ENCODE measurements at regions not wholly inside any gene's neighbourhood (a gene's known extent, or its start where the extent isn't known, plus 50 kb on each side); places are given as distances from the start of the nearest gene placed in this dataset.

- no peak for DNase-seq
- Histone ChIP-seq H3K9me3 (peaks cover 0 to 4% (median 2%) of the 10 kb centered on the region in 4 donors), H3K27me3 (peaks cover 13 to 97% (median 54%) of the 10 kb centered on the region in 3 donors), H3K4me1 (peaks cover 0 to 14% (median 10%) of the 10 kb centered on the region in 4 donors), H3K36me3 (no peaks in the 10 kb centered on the region), H3K27ac (no peak overlapping the region), H3K4me3 (peak overlapping the region in 2 of 4 donors; percentile 9 to 31)
- TF ChIP-seq CTCF (IDR thresholded peaks at IDR 0.05) (no peak), POLR2A (IDR thresholded peaks at IDR 0.05) (no peak), EP300 (IDR thresholded peaks at IDR 0.05) (no peak), POLR2AphosphoS5 (IDR thresholded peaks at IDR 0.05) (no peak)
- 13 to 26% (median 14%) methylated on average over 10 to 59 of the region's 59 CpGs for WGBS, 5 donors
- intact Hi-C loops (cut with DNase I; ENCODE audit: low total_unique reads) = no loop called here
Measured at GRCh38 chr4:3871881-3872833, 106.0 kb downstream of the ADRA2C start.

GRCh38 chr4:3872834-3873313 is 106.7 kb downstream of the ADRA2C start:
- H3K36me3 ChIP-seq = no peaks in the 10 kb centered on the region
- no peak for TF ChIP-seq CTCF (IDR thresholded peaks at IDR 0.05)
- TF ChIP-seq POLR2AphosphoS5 (IDR thresholded peaks at IDR 0.05) = no peak
- TF ChIP-seq EP300 (IDR thresholded peaks at IDR 0.05) = no peak
- no peak for TF ChIP-seq POLR2A (IDR thresholded peaks at IDR 0.05)
- DNase-seq = no peak
- peaks cover 0 to 11% (median 8%) of the 10 kb centered on the region in 4 donors for H3K9me3 ChIP-seq
- no peak overlapping the region for H3K27ac ChIP-seq
- H3K4me1 ChIP-seq = peaks cover 0 to 14% (median 10%) of the 10 kb centered on the region in 4 donors
- intact Hi-C loops (cut with DNase I; ENCODE audit: low total_unique reads) = no loop called here
- WGBS, 5 donors = 62 to 71% (median 69%) methylated on average over 17 of the region's 17 CpGs
- no peak overlapping the region for H3K4me3 ChIP-seq
- peaks cover 17 to 96% (median 58%) of the 10 kb centered on the region in 3 donors for H3K27me3 ChIP-seq

GRCh38 chr4:3873408-3874027 is 107.3 kb downstream of the ADRA2C start:
- intact Hi-C loops (cut with DNase I; ENCODE audit: low total_unique reads) = no loop called here
- Histone ChIP-seq H3K9me3 (peaks cover 0 to 17% (median 12%) of the 10 kb centered on the region in 4 donors), H3K27me3 (peaks cover 17 to 99% (median 63%) of the 10 kb centered on the region in 3 donors), H3K4me3 (no peak overlapping the region), H3K27ac (no peak overlapping the region), H3K36me3 (no peaks in the 10 kb centered on the region), H3K4me1 (peaks cover 0 to 14% (median 10%) of the 10 kb centered on the region in 4 donors)
- TF ChIP-seq POLR2A (IDR thresholded peaks at IDR 0.05) (no peak), EP300 (IDR thresholded peaks at IDR 0.05) (no peak), POLR2AphosphoS5 (IDR thresholded peaks at IDR 0.05) (no peak), CTCF (IDR thresholded peaks at IDR 0.05) (no peak)
- no peak for DNase-seq
- WGBS, 5 donors = 18 to 23% (median 22%) methylated on average over 12 to 14 of the region's 14 CpGs

- peaks cover 17 to 99% (median 67%) of the 10 kb centered on the region in 3 donors for H3K27me3 ChIP-seq
- H3K4me1 ChIP-seq = peaks cover 0 to 14% (median 10%) of the 10 kb centered on the region in 4 donors
- no peak overlapping the region for H3K27ac ChIP-seq
- intact Hi-C loops (cut with DNase I; ENCODE audit: low total_unique reads) = no loop called here
- TF ChIP-seq POLR2A (IDR thresholded peaks at IDR 0.05) (no peak), CTCF (IDR thresholded peaks at IDR 0.05) (no peak), POLR2AphosphoS5 (IDR thresholded peaks at IDR 0.05) (no peak), EP300 (IDR thresholded peaks at IDR 0.05) (no peak)
- no peak overlapping the region for H3K4me3 ChIP-seq
- no peaks in the 10 kb centered on the region for H3K36me3 ChIP-seq
- 71 to 92% (median 80%) methylated on average over 13 to 16 of the region's 16 CpGs for WGBS, 5 donors
- peaks cover 0 to 19% (median 12%) of the 10 kb centered on the region in 4 donors for H3K9me3 ChIP-seq
- no peak for DNase-seq
Measured at GRCh38 chr4:3874028-3874415, 107.8 kb downstream of the ADRA2C start.

Measured in stomach (tissue), 8 donors.